ENCODE measurements at regions not wholly inside any gene's neighbourhood (a gene's known extent, or its start where the extent isn't known, plus 50 kb on each side); places are given as distances from the start of the nearest gene placed in this dataset.
"Not testable (repeated sequence)": the region's sequence is repeated elsewhere in the genome, so short reads cannot be mapped to it uniquely, and the experiment has no call there.

DNA sequence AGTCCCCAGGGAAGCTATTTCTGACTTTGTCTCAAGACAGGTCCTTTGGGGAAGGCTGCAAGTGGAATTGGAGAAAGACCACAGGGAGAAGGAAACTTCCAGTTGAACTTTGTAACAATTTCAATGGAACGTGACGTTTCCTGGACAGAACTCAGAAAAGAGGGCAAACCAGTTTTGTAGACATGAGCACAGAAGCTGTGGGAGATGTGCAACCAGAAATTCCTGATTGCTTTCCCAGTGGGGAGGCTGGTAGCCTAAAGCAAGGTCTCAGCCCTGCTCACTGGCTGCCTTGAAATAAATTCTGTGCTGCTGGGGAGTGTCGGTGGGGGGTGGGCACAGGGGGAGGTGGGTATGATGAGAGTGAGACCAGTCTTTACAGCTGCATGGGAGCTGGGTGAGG lies 1206.7 kb upstream of the ADGRL2 start:
- H3K27ac ChIP-seq (ENCODE audit: insufficient read depth, low read depth, low read length, poor library complexity, severe bottlenecking) = no peak overlapping the region
- H3K27me3 ChIP-seq (ENCODE audit: control insufficient read depth, insufficient read depth, low read length, poor library complexity, severe bottlenecking) = no peaks in the 10 kb centered on the region
- WGBS, 2 experiments = 92 to 93% methylated on average over 3 of the region's 3 CpGs
- H3K4me3 ChIP-seq (ENCODE audit: insufficient read depth, low read depth, low read length) = no peak overlapping the region
- H3K4me1 ChIP-seq (ENCODE audit: control insufficient read depth, insufficient read depth, low read length) = no peaks in the 10 kb centered on the region
- no peaks in the 10 kb centered on the region for H3K36me3 ChIP-seq (ENCODE audit: control insufficient read depth, insufficient read depth, low read length)
- H3K9me3 ChIP-seq (ENCODE audit: control insufficient read depth, low read length) = peaks cover 5% of the 10 kb centered on the region

- 92 to 96% methylated on average over 4 of the region's 4 CpGs for WGBS, 2 experiments
- no peaks in the 10 kb centered on the region for H3K4me1 ChIP-seq (ENCODE audit: control insufficient read depth, insufficient read depth, low read length)
- no peak overlapping the region for H3K27ac ChIP-seq (ENCODE audit: insufficient read depth, low read depth, low read length, poor library complexity, severe bottlenecking)
- peaks cover 4% of the 10 kb centered on the region for H3K9me3 ChIP-seq (ENCODE audit: control insufficient read depth, low read length)
- H3K4me3 ChIP-seq (ENCODE audit: insufficient read depth, low read depth, low read length) = no peak overlapping the region
- H3K27me3 ChIP-seq (ENCODE audit: control insufficient read depth, insufficient read depth, low read length, poor library complexity, severe bottlenecking) = no peaks in the 10 kb centered on the region
- H3K36me3 ChIP-seq (ENCODE audit: control insufficient read depth, insufficient read depth, low read length) = no peaks in the 10 kb centered on the region
These were observed 1207.5 kb upstream of the ADGRL2 start for GRCh38 chr1:80593197-80593596.

DNA sequence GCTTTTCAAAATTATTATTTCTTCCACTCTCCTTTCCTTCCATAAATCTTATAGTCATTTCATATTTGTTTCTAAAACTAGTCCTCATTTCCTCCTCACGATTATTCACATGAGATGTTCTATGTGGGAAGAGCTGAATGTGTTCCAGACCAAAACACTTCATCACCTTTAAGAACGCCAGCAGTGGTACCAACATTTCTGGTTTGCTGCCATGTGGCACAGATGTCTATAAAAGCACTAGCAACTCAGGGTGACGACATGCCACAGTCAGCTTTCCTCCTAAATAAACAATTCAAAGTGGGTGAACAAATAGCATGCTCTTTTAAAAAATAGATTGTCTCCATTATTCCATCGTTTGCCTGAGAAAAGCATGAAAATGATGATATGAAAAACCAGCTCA lies 1217.8 kb upstream of the ADGRL2 start:
- H3K4me1 ChIP-seq (ENCODE audit: control insufficient read depth, insufficient read depth, low read length) = no peaks in the 10 kb centered on the region
- H3K27me3 ChIP-seq (ENCODE audit: control insufficient read depth, insufficient read depth, low read length, poor library complexity, severe bottlenecking) = no peaks in the 10 kb centered on the region
- H3K27ac ChIP-seq (ENCODE audit: insufficient read depth, low read depth, low read length, poor library complexity, severe bottlenecking) = no peak overlapping the region
- H3K36me3 ChIP-seq (ENCODE audit: control insufficient read depth, insufficient read depth, low read length) = no peaks in the 10 kb centered on the region
- no peak overlapping the region for H3K4me3 ChIP-seq (ENCODE audit: insufficient read depth, low read depth, low read length)
- peaks cover 4% of the 10 kb centered on the region for H3K9me3 ChIP-seq (ENCODE audit: control insufficient read depth, low read length)
- WGBS, 2 experiments = 93 to 97% methylated on average over 4 of the region's 4 CpGs

DNA sequence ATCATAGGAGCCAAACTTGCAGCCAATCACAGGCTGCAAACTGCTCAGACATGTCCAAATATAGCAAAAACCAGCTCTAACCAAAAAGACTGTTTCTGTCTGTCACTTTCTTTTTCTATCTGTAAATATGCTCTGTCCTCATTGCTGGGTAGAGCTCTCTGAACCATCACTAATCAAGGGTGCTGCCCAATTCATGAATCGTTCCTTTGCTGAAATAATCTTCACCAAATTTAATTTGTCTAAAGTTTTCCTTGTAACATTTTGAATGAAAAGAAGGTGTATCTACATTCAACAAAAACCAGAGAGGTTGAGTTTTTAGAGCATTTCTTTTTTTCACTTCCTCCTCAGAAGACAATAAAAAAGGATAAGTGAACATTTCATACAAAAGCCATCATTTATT lies 1221.7 kb upstream of the ADGRL2 start:
- Histone ChIP-seq H3K4me3 (ENCODE audit: insufficient read depth, low read depth, low read length) (no peak overlapping the region), H3K27ac (ENCODE audit: insufficient read depth, low read depth, low read length, poor library complexity, severe bottlenecking) (no peak overlapping the region), H3K9me3 (ENCODE audit: control insufficient read depth, low read length) (peaks cover 4% of the 10 kb centered on the region), H3K36me3 (ENCODE audit: control insufficient read depth, insufficient read depth, low read length) (no peaks in the 10 kb centered on the region), H3K4me1 (ENCODE audit: control insufficient read depth, insufficient read depth, low read length) (no peaks in the 10 kb centered on the region), H3K27me3 (ENCODE audit: control insufficient read depth, insufficient read depth, low read length, poor library complexity, severe bottlenecking) (no peaks in the 10 kb centered on the region)
- 80 to 92% methylated on average over 1 of the region's 1 CpG for WGBS, 2 experiments

GRCh38 chr1:80566867-80567266 lies 1233.9 kb upstream of the ADGRL2 start:
- no peaks in the 10 kb centered on the region for H3K27me3 ChIP-seq (ENCODE audit: control insufficient read depth, insufficient read depth, low read length, poor library complexity, severe bottlenecking)
- peaks cover 8% of the 10 kb centered on the region for H3K4me1 ChIP-seq (ENCODE audit: control insufficient read depth, insufficient read depth, low read length)
- no peak overlapping the region for H3K27ac ChIP-seq (ENCODE audit: insufficient read depth, low read depth, low read length, poor library complexity, severe bottlenecking)
- no peaks in the 10 kb centered on the region for H3K36me3 ChIP-seq (ENCODE audit: control insufficient read depth, insufficient read depth, low read length)
- WGBS, 2 experiments = no CpG with 5 or more reads among the region's 2 CpGs
- H3K9me3 ChIP-seq (ENCODE audit: control insufficient read depth, low read length) = no peaks in the 10 kb centered on the region
- H3K4me3 ChIP-seq (ENCODE audit: insufficient read depth, low read depth, low read length) = no peak overlapping the region

GRCh38 chr1:80566123-80566522 lies 1234.6 kb upstream of the ADGRL2 start:
- WGBS, 2 experiments = 83 to 86% methylated on average over 1 of the region's 1 CpG
- H3K27me3 ChIP-seq (ENCODE audit: control insufficient read depth, insufficient read depth, low read length, poor library complexity, severe bottlenecking) = no peaks in the 10 kb centered on the region
- no peaks in the 10 kb centered on the region for H3K36me3 ChIP-seq (ENCODE audit: control insufficient read depth, insufficient read depth, low read length)
- H3K4me3 ChIP-seq (ENCODE audit: insufficient read depth, low read depth, low read length) = no peak overlapping the region
- peaks cover 8% of the 10 kb centered on the region for H3K4me1 ChIP-seq (ENCODE audit: control insufficient read depth, insufficient read depth, low read length)
- H3K27ac ChIP-seq (ENCODE audit: insufficient read depth, low read depth, low read length, poor library complexity, severe bottlenecking) = no peak overlapping the region
- no peaks in the 10 kb centered on the region for H3K9me3 ChIP-seq (ENCODE audit: control insufficient read depth, low read length)

GRCh38 chr1:80565406-80565805 lies 1235.3 kb upstream of the ADGRL2 start:
- Histone ChIP-seq H3K27ac (ENCODE audit: insufficient read depth, low read depth, low read length, poor library complexity, severe bottlenecking) (no peak overlapping the region), H3K36me3 (ENCODE audit: control insufficient read depth, insufficient read depth, low read length) (no peaks in the 10 kb centered on the region)
- 60% methylated on average over 1 of the region's 1 CpG; no CpG with 5 or more reads in 1 of the 2 experiments for whole genome bisulfite sequencing, 2 experiments

DNA sequence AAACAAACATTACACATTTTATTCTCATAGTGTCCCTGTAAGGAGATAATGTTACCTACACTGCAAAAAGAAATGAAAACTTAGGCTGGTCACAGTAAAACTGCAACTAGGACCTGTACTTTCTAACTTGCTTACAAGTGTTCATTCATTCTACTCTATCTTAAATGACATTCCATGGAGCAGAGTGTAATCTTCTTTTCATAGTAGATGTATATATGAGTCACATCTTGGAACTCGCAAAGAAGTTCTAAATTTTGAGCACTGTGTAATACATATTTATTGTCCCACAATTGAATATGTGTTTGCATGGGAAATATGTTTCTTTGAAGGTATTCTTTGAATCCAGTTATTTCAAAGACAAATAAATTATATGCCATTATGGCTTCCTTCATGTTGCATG lies 1258.5 kb upstream of the ADGRL2 start:
- WGBS, 2 experiments = 100% methylated on average over 1 of the region's 1 CpG; no CpG with 5 or more reads in 1 of the 2 experiments

More at GRCh38 chr1:80565406-80565805, 1235.3 kb upstream of the ADGRL2 start:
- Histone ChIP-seq H3K4me1 (ENCODE audit: control insufficient read depth, insufficient read depth, low read length) (peaks cover 8% of the 10 kb centered on the region), H3K4me3 (ENCODE audit: insufficient read depth, low read depth, low read length) (no peak overlapping the region), H3K27me3 (ENCODE audit: control insufficient read depth, insufficient read depth, low read length, poor library complexity, severe bottlenecking) (no peaks in the 10 kb centered on the region), H3K9me3 (ENCODE audit: control insufficient read depth, low read length) (no peaks in the 10 kb centered on the region)

DNA sequence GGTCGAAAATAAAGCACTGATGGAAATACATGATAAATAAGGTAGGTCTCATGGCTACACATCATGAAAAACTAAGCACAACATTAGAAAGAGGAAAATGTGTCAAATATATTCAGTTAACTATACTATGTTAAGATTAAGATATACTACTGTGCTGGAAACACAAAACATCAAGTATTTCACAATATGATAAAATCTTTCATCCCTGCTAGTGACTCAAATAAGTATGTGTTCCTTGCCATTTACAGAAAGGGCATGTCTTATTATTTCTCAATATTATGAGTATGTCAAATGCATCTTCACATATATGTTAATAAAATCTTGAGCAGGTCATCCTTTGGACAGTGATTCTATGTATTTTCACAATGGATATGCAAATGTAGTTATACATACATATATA lies 1260.1 kb upstream of the ADGRL2 start:
- Histone ChIP-seq H3K9me3 (ENCODE audit: control insufficient read depth, low read length) (no peaks in the 10 kb centered on the region), H3K36me3 (ENCODE audit: control insufficient read depth, insufficient read depth, low read length) (no peaks in the 10 kb centered on the region), H3K27me3 (ENCODE audit: control insufficient read depth, insufficient read depth, low read length, poor library complexity, severe bottlenecking) (no peaks in the 10 kb centered on the region), H3K27ac (ENCODE audit: insufficient read depth, low read depth, low read length, poor library complexity, severe bottlenecking) (no peak overlapping the region), H3K4me3 (ENCODE audit: insufficient read depth, low read depth, low read length) (no peak overlapping the region), H3K4me1 (ENCODE audit: control insufficient read depth, insufficient read depth, low read length) (peaks cover 2% of the 10 kb centered on the region)
- 80% methylated on average over 1 of the region's 1 CpG; no CpG with 5 or more reads in 1 of the 2 experiments for WGBS, 2 experiments

More for the DNA sequence above, 1258.5 kb upstream of the ADGRL2 start:
- Histone ChIP-seq H3K27me3 (ENCODE audit: control insufficient read depth, insufficient read depth, low read length, poor library complexity, severe bottlenecking) (no peaks in the 10 kb centered on the region), H3K4me1 (ENCODE audit: control insufficient read depth, insufficient read depth, low read length) (no peaks in the 10 kb centered on the region), H3K9me3 (ENCODE audit: control insufficient read depth, low read length) (no peaks in the 10 kb centered on the region), H3K36me3 (ENCODE audit: control insufficient read depth, insufficient read depth, low read length) (no peaks in the 10 kb centered on the region), H3K4me3 (ENCODE audit: insufficient read depth, low read depth, low read length) (no peak overlapping the region), H3K27ac (ENCODE audit: insufficient read depth, low read depth, low read length, poor library complexity, severe bottlenecking) (no peak overlapping the region)

- no peaks in the 10 kb centered on the region for H3K27me3 ChIP-seq (ENCODE audit: control insufficient read depth, insufficient read depth, low read length, poor library complexity, severe bottlenecking)
- no peaks in the 10 kb centered on the region for H3K36me3 ChIP-seq (ENCODE audit: control insufficient read depth, insufficient read depth, low read length)
- peaks cover 7% of the 10 kb centered on the region for H3K4me1 ChIP-seq (ENCODE audit: control insufficient read depth, insufficient read depth, low read length)
- H3K4me3 ChIP-seq (ENCODE audit: insufficient read depth, low read depth, low read length) = no peak overlapping the region
- 96 to 100% methylated on average over 1 of the region's 1 CpG for WGBS, 2 experiments
- no peak overlapping the region for H3K27ac ChIP-seq (ENCODE audit: insufficient read depth, low read depth, low read length, poor library complexity, severe bottlenecking)
- H3K9me3 ChIP-seq (ENCODE audit: control insufficient read depth, low read length) = no peaks in the 10 kb centered on the region
These were observed 1260.6 kb upstream of the ADGRL2 start for GRCh38 chr1:80540149-80540548.

GRCh38 chr1:80539298-80539697 lies 1261.4 kb upstream of the ADGRL2 start:
- not testable (repeated sequence) for H3K36me3 ChIP-seq (ENCODE audit: control insufficient read depth, insufficient read depth, low read length); H3K27ac ChIP-seq (ENCODE audit: insufficient read depth, low read depth, low read length, poor library complexity, severe bottlenecking); H3K27me3 ChIP-seq (ENCODE audit: control insufficient read depth, insufficient read depth, low read length, poor library complexity, severe bottlenecking); H3K9me3 ChIP-seq (ENCODE audit: control insufficient read depth, low read length); H3K4me3 ChIP-seq (ENCODE audit: insufficient read depth, low read depth, low read length)
- 88 to 95% methylated on average over 8 of the region's 8 CpGs for WGBS, 2 experiments
- H3K4me1 ChIP-seq (ENCODE audit: control insufficient read depth, insufficient read depth, low read length) = peaks cover 15% of the 10 kb centered on the region
